H9 (cell line): ENCODE measurements at regions not wholly inside any gene's neighbourhood (a gene's known extent, or its start where the extent isn't known, plus 50 kb on each side); places are given as distances from the start of the nearest gene placed in this dataset.
"Not testable (repeated sequence)": the region's sequence is repeated elsewhere in the genome, so short reads cannot be mapped to it uniquely, and the experiment has no call there.

Experiments used
- DNase-seq: peaks from one replicate; pipeline ENCODE4 v3.0.0-alpha.2; 2017
- H2AFZ ChIP-seq: one replicate; pipeline ENCODE4 v1.6.1; 2013; ENCODE audit warnings: mild to moderate bottlenecking, low read length, control low read depth, moderate library complexity
- H2AK5ac ChIP-seq: 2 replicates; pipeline ENCODE4 v1.6.1; 2013; ENCODE audit warnings: low read length, control low read depth, mixed read lengths; ENCODE audit not compliant: insufficient read length
- H2BK120ac ChIP-seq: one replicate; pipeline ENCODE4 v1.6.1; 2013; ENCODE audit warnings: low read depth, mild to moderate bottlenecking, low read length, control low read depth, inconsistent platforms; ENCODE audit not compliant: poor library complexity, severe bottlenecking
- H2BK12ac ChIP-seq: 2 replicates; pipeline ENCODE4 v1.6.1; 2013; ENCODE audit warnings: low read length, control low read depth, mixed read lengths, low read depth; ENCODE audit not compliant: insufficient read length
- H2BK15ac ChIP-seq: 2 replicates; pipeline ENCODE4 v1.6.1; 2013; ENCODE audit warnings: low read depth, low read length, control low read depth
- H2BK20ac ChIP-seq: one replicate; pipeline ENCODE4 v1.6.1; 2013; ENCODE audit warnings: low read depth, mild to moderate bottlenecking, low read length, control low read depth, inconsistent platforms; ENCODE audit not compliant: poor library complexity, severe bottlenecking
- H2BK5ac ChIP-seq: 2 replicates; pipeline ENCODE4 v1.6.1; 2013; ENCODE audit warnings: low read length, control low read depth, mixed read lengths; ENCODE audit not compliant: insufficient read length
- H3K14ac ChIP-seq: 2 replicates; pipeline ENCODE4 v1.6.1; 2013; ENCODE audit warnings: low read length, control low read depth; ENCODE audit not compliant: insufficient read depth
- H3K18ac ChIP-seq: 2 replicates; pipeline ENCODE4 v1.6.1; 2013; ENCODE audit warnings: low read depth, mild to moderate bottlenecking, mixed read lengths, low read length, control low read depth; ENCODE audit not compliant: insufficient read length
- H3K23ac ChIP-seq: 2 replicates; pipeline ENCODE4 v1.6.1; 2013; ENCODE audit warnings: low read length, control low read depth, mixed read lengths, low read depth; ENCODE audit not compliant: insufficient read length
- H3K23me2 ChIP-seq: 2 replicates; pipeline ENCODE4 v1.6.1; 2013; ENCODE audit warnings: low read depth, mild to moderate bottlenecking, mixed read lengths, low read length, control low read depth; ENCODE audit not compliant: insufficient read length, poor library complexity, severe bottlenecking
- H3K27ac ChIP-seq: 2 replicates; pipeline ENCODE4 v1.5.1; 2013; ENCODE audit warnings: low read length, control low read depth, mixed read lengths, low read depth; ENCODE audit not compliant: insufficient read length
- H3K27me3 ChIP-seq: 2 replicates; pipeline ENCODE4 v1.6.1; 2013; ENCODE audit warnings: low read length, control low read depth, inconsistent platforms; ENCODE audit not compliant: insufficient read depth
- H3K4ac ChIP-seq: 2 replicates; pipeline ENCODE4 v1.6.1; 2013; ENCODE audit warnings: low read depth, mild to moderate bottlenecking, control low read depth, inconsistent platforms, low read length, moderate library complexity
- H3K4me1 ChIP-seq: 2 replicates; pipeline ENCODE4 v1.6.1; 2013; ENCODE audit warnings: low read length, control low read depth, inconsistent platforms; ENCODE audit not compliant: insufficient read depth
- H3K4me2 ChIP-seq: 2 replicates; pipeline ENCODE4 v1.6.1; 2013; ENCODE audit warnings: low read length, control low read depth, mixed read lengths; ENCODE audit not compliant: insufficient read length, insufficient read depth
- H3K56ac ChIP-seq: 2 replicates; pipeline ENCODE4 v1.6.1; 2013; ENCODE audit warnings: low read depth, mild to moderate bottlenecking, mixed read lengths, low read length, control low read depth; ENCODE audit not compliant: insufficient read length
- H3K79me1 ChIP-seq: 2 replicates; pipeline ENCODE4 v1.6.1; 2013; ENCODE audit warnings: low read depth, mild to moderate bottlenecking, moderate library complexity, low read length, control low read depth, inconsistent platforms; ENCODE audit not compliant: insufficient read depth, poor library complexity, severe bottlenecking
- H3K79me2 ChIP-seq: 2 replicates; pipeline ENCODE4 v1.6.1; 2013; ENCODE audit warnings: low read length, control low read depth, inconsistent platforms; ENCODE audit not compliant: insufficient read depth
- H3K9ac ChIP-seq: 2 replicates; pipeline ENCODE4 v1.6.1; 2013; ENCODE audit warnings: low read length, control low read depth, mixed read lengths; ENCODE audit not compliant: insufficient read length; ENCODE audit errors: extremely low read depth
- H3K9me3 ChIP-seq: one replicate; pipeline ENCODE4 v1.6.1; 2013; ENCODE audit warnings: low read depth, low read length, inconsistent platforms; ENCODE audit not compliant: control insufficient read depth
- H3T11ph ChIP-seq: one replicate; pipeline ENCODE4 v1.6.1; 2013; ENCODE audit warnings: mild to moderate bottlenecking, low read length, control low read depth, inconsistent platforms
- H4K20me1 ChIP-seq: one replicate; pipeline ENCODE4 v1.6.1; 2013; ENCODE audit not compliant: control insufficient read depth, insufficient read length, insufficient read depth
- H4K5ac ChIP-seq: 2 replicates; pipeline ENCODE4 v1.6.1; 2013; ENCODE audit warnings: low read depth, mild to moderate bottlenecking, mixed read lengths, low read length, control low read depth; ENCODE audit not compliant: insufficient read length
- H4K8ac ChIP-seq: replicated peaks from 2 replicates; pipeline ENCODE4 v1.6.1; 2013; ENCODE audit warnings: low read length, control low read depth, mixed read lengths, low read depth; ENCODE audit not compliant: insufficient read length
- H4K91ac ChIP-seq: 2 replicates; pipeline ENCODE4 v1.6.1; 2013; ENCODE audit warnings: low read depth, mild to moderate bottlenecking, moderate library complexity, mixed read lengths, low read length, control low read depth; ENCODE audit not compliant: insufficient read length
- H3K27ac Mint-ChIP-seq, 3 experiments: 2 replicates in 2 of 3; 3 replicates in 1 of 3; pipeline ENCODE4 v1.8.0; 2020 to 2021; ENCODE audit warnings: mixed read lengths in 3 of 3, mild to moderate bottlenecking in 1 of 3, moderate library complexity in 1 of 3
- H3K27me3 Mint-ChIP-seq: 2 replicates; pipeline ENCODE4 v1.8.0; 2021; ENCODE audit warnings: low read depth, mild to moderate bottlenecking, moderate library complexity, mixed read lengths
- H3K36me3 Mint-ChIP-seq, 3 experiments: 2 replicates in 2 of 3; 3 replicates in 1 of 3; pipeline ENCODE4 v1.8.0; 2020 to 2021; ENCODE audit warnings: low read depth in 3 of 3, mixed read lengths in 3 of 3; ENCODE audit not compliant: insufficient read depth in 1 of 3
- H3K4me1 Mint-ChIP-seq, 2 experiments: 2 replicates each; pipeline ENCODE4 v1.8.0; 2020; ENCODE audit warnings: mixed read lengths in 2 of 2
- H3K4me3 Mint-ChIP-seq, 2 experiments: 2 replicates in 1 of 2; 3 replicates in 1 of 2; pipeline ENCODE4 v1.8.0; 2020 to 2021; ENCODE audit warnings: mild to moderate bottlenecking in 2 of 2, mixed read lengths in 2 of 2, moderate library complexity in 1 of 2
- H3K9me3 Mint-ChIP-seq, 2 experiments: 2 replicates in 1 of 2; 3 replicates in 1 of 2; pipeline ENCODE4 v1.8.0; 2020; ENCODE audit warnings: mild to moderate bottlenecking in 2 of 2, mixed read lengths in 2 of 2, moderate library complexity in 1 of 2
- WGBS: extraction: QIAGEN DNeasy Blood & Tissue Kit; methylation state at CpG from one replicate; pipeline ENCODE4 v1.1.7; 2013; ENCODE audit warnings: missing lambda C conversion rate, low lambda C conversion rate, mixed read lengths; ENCODE audit not compliant: insufficient read length; ENCODE audit errors: extremely low coverage; 5-methylcytosine and 5-hydroxymethylcytosine counted together

- H4K20me1 ChIP-seq, H3K9me3 ChIP-seq, H2BK120ac ChIP-seq, H3K18ac ChIP-seq, H3K27ac ChIP-seq, H2BK20ac ChIP-seq, H3K27me3 ChIP-seq, H2BK5ac ChIP-seq, H4K5ac ChIP-seq, H3K9me3 Mint-ChIP-seq, H3K27me3 Mint-ChIP-seq, H3K4ac ChIP-seq, H2AFZ ChIP-seq, H3T11ph ChIP-seq, H3K27ac Mint-ChIP-seq, H3K9ac ChIP-seq, H3K56ac ChIP-seq, H3K4me3 Mint-ChIP-seq, H3K79me1 ChIP-seq, DNase-seq, H4K8ac ChIP-seq, H3K23ac ChIP-seq, H3K23me2 ChIP-seq, H3K79me2 ChIP-seq, H2BK12ac ChIP-seq, H3K4me2 ChIP-seq, H3K36me3 Mint-ChIP-seq, H3K4me1 ChIP-seq, H3K14ac ChIP-seq, H2BK15ac ChIP-seq, H2AK5ac ChIP-seq, H4K91ac ChIP-seq: not testable (repeated sequence)
- peaks cover 2 to 18% of the 10 kb centered on the region in 2 experiments; a peak in 3 of 4 replicates for H3K4me1 Mint-ChIP-seq
- no CpG with 5 or more reads among the region's 12 CpGs for WGBS
These were observed 66.3 kb upstream of the CRYM start for GRCh38 chr16:21344361-21344912.
